Gastroesophageal sphincter (tissue), 3 donors: ENCODE measurements at regions not wholly inside any gene's neighbourhood (a gene's known extent, or its start where the extent isn't known, plus 50 kb on each side); places are given as distances from the start of the nearest gene placed in this dataset.

Source experiments
- CTCF ChIP-seq, 4 experiments: fragments of 200-600 bp in 2 of 4; fragments of 450-650 bp in 2 of 4; sonication (generic) in 1 of 4; IDR thresholded peaks; one replicate each; pipeline ENCODE4 v1.5.1; 2017 to 2019; ENCODE audit warnings: antibody characterized with exemption in 4 of 4, mild to moderate bottlenecking in 2 of 4, moderate library complexity in 2 of 4
- EP300 ChIP-seq: sonication (generic); formaldehyde crosslinking; IDR thresholded peaks from one replicate; pipeline ENCODE4 v1.6.1; 2017; ENCODE audit warnings: antibody characterized with exemption, mild to moderate bottlenecking
- POLR2A ChIP-seq, 2 donors: fragments of 450-650 bp; IDR thresholded peaks; one replicate each; pipeline ENCODE4 v1.6.1; 2017; ENCODE audit warnings: antibody characterized with exemption in 2 of 2, mild to moderate bottlenecking in 2 of 2, moderate library complexity in 1 of 2

- TF ChIP-seq CTCF (IDR thresholded peaks at IDR 0.05) (no peak), POLR2A (IDR thresholded peaks at IDR 0.05) (no peak), EP300 (no peak)
Measured at GRCh38 chr12:126776026-126776655, 1490.8 kb upstream of the TMEM132C start.
